ENCODE measurements at regions not wholly inside any gene's neighbourhood (a gene's known extent, or its start where the extent isn't known, plus 50 kb on each side); places are given as distances from the start of the nearest gene placed in this dataset.
"Not testable (repeated sequence)": the region's sequence is repeated elsewhere in the genome, so short reads cannot be mapped to it uniquely, and the experiment has no call there.

- no peak for DNase-seq
These were observed 76.5 kb downstream of the SLC2A10 start for GRCh38 chr20:46785958-46786357.

- DNase-seq = no peak
These were observed 77.1 kb downstream of the SLC2A10 start for GRCh38 chr20:46786566-46786965.

GRCh38 chr20:46787991-46788762, 78.7 kb downstream of the SLC2A10 start:
- DNase-seq = no peak

- DNase-seq = not testable (repeated sequence)
These were observed 79.3 kb downstream of the SLC2A10 start for GRCh38 chr20:46788763-46789091.

GRCh38 chr20:46789339-46790028, 80.0 kb downstream of the SLC2A10 start:
- DNase-seq = no peak

- DNase-seq = no peak
These were observed 82.4 kb downstream of the SLC2A10 start for GRCh38 chr20:46791722-46792416.

GRCh38 chr20:46797206-46797605, 87.8 kb downstream of the SLC2A10 start:
- no peak for DNase-seq

- DNase-seq = no peak
These were observed 89.0 kb downstream of the SLC2A10 start for GRCh38 chr20:46798430-46798829.

- no peak for DNase-seq
These were observed 90.4 kb downstream of the SLC2A10 start for GRCh38 chr20:46799781-46800408.

GRCh38 chr20:46800409-46800804, 91.0 kb downstream of the SLC2A10 start:
- DNase-seq = no peak

- DNase-seq = no peak
These were observed 91.7 kb downstream of the SLC2A10 start for GRCh38 chr20:46801003-46801702.

- no peak for DNase-seq
These were observed 91.9 kb upstream of the EYA2 start for GRCh38 chr20:46802722-46803121.

- no peak for DNase-seq
These were observed 91.3 kb upstream of the EYA2 start for GRCh38 chr20:46803123-46804020.

GRCh38 chr20:46804126-46804525, 90.5 kb upstream of the EYA2 start:
- no peak for DNase-seq

GRCh38 chr20:46805836-46806235, 88.8 kb upstream of the EYA2 start:
- DNase-seq = no peak

GRCh38 chr20:46807998-46808397, 86.6 kb upstream of the EYA2 start:
- no peak for DNase-seq

GRCh38 chr20:46808565-46808964, 86.1 kb upstream of the EYA2 start:
- no peak for DNase-seq

GRCh38 chr20:46809706-46810360, 84.8 kb upstream of the EYA2 start:
- DNase-seq = no peak

- no peak for DNase-seq
These were observed 84.0 kb upstream of the EYA2 start for GRCh38 chr20:46810448-46811223.
